ENCODE measurements at regions not wholly inside any gene's neighbourhood (a gene's known extent, or its start where the extent isn't known, plus 50 kb on each side); places are given as distances from the start of the nearest gene placed in this dataset.
"Not testable (repeated sequence)": the region's sequence is repeated elsewhere in the genome, so short reads cannot be mapped to it uniquely, and the experiment has no call there.

DNA sequence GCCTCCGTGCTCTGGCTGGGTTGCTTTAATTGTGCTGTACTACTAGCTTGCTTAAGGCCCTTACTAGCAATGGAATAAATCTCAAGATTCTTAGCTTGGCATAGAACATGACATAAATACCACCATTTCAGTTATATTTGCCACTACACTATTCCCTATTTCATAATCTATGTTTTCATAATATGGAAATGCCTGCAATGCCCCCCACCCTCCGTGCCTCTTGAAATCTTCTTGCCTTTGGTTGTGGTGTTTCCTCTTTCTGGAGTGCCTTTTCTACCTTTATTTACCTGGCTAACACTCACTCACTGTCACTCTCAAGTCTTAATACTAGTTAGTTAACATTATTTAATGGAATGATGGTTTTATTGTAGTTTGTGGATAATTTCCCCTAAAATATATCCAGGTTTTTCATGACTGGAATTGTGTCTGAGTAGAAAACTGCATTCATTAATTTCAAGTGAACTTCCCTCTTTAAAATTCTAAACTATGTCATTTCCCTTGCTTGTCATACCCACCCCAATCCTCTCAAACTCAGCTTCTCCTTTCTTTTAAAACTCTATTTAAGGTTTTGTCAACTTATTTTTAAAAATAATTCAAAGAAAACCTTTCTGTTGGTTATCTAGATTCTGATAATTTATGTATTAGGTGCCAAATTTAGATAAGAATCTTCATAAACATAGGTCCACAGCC, 521.7 kb upstream of the DAB2 start:
- DNase-seq, result no peak

DNA sequence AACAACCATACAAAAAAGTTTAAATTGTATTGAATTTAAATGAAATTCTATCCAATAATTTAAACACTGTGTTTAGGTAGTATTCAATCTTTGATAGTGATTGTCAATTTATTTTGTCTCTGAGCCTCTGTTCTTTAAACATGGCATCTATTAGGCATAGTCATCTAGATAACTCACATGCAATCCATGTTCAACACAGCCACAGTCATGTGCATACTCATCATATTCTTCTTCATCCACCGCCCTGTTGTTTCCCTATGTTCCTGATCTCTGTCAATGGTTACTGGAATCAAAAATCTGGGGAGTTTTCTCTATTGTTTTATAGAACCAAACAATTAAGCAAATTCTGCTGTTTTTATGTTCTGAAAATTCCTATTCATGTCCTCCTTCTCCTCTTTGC, 521.1 kb upstream of the DAB2 start:
- no peak for DNase-seq

DNA sequence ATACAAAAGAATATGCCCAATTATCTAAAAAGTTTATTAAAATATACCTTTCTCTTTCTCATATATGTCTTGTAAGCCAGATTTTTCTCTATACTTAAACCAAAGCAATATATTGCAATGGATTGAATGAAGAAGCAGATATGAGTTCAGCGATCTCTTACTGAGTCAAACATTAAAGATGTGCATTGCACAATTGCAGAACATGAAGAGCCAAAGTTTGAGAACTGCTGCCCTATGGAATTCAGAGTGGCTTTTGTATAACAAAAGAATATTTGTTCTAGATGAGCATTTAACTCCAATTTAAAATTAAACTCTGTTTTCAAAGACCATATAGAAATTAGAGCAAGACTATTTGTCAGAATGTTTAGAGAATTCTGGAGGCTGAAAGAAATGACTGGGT, 519.0 kb upstream of the DAB2 start:
- DNase-seq, result no peak

DNA sequence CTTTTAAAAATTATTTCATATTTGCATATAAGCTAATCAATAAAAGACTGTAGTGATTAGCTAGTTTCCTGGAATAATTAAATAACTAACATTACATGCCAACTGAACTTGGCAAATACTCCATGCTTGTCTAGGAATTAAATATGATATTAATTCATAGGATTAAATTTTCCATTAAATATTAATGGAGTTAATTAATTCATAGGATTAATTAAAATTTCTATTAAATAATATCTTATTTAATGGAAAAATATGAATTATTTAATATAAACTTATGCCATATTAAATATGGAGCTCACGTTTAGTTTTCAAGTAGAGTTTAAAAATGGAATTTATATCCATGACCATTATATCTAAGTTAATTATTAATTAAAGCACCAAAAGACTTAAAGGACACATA, 517.8 kb upstream of the DAB2 start:
- no peak for DNase-seq

GRCh38 chr5:39941416-39941815, 516.6 kb upstream of the DAB2 start:
- no peak for DNase-seq

DNA sequence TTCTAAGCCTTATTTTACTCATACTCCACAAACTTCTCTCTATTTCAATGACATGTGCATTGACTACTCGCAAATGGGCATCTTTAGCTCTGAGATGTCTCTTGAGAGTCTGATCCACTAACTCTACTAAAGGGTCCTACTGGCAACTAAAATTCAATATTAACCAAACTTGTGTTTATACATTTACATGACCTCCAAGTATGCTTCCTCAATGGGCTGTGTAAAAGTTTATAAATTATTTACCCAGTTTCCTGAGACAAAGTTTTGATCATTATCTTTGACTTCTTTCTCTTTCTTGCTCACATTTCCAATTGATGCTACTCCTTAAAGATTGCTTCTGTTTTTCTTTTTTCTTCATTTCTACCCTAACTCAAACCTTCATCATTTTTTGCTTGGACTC, 510.1 kb upstream of the DAB2 start:
- no peak for DNase-seq

- no peak for DNase-seq
These were observed 508.3 kb upstream of the DAB2 start for GRCh38 chr5:39933061-39933460.

GRCh38 chr5:39928709-39929108, 503.9 kb upstream of the DAB2 start:
- no peak for DNase-seq

DNA sequence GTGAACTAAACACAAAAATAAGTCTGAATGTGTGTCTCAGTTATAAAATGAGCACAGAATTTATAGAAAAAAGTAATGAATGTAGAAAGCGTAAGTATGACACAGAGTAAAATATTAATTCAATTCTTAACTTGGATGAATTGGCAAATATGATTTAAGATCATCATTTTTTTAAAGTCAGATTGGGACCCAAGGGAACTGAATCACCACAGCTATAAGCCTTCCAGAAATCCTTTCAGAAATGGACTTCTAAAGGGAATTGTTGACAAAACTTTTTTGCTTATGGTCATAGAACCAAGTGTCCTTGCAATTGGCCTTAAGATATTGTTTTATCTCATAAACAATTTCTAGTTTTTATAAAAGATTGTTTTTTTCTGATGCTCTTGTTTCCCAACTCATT, 495.1 kb upstream of the DAB2 start:
- DNase-seq, result no peak

DNA sequence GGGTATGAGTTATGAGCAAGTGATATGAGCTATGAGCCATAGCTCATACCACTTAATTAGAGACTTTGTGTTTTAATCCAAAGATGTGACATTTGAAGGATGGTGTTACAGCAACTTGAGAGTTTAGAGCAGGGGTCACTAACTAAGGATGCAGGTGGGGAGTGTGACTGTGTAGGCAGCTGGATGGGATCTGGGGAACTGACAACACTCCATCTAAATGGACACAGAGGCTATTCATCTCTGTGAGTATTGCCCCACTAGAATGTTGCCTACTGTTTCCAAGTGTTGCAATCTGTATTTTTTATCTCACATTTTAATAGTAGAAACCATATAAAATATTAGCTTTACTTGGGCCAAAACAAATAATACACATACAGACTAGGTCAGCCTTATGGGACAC, 488.1 kb upstream of the DAB2 start:
- DNase-seq, result no peak

DNA sequence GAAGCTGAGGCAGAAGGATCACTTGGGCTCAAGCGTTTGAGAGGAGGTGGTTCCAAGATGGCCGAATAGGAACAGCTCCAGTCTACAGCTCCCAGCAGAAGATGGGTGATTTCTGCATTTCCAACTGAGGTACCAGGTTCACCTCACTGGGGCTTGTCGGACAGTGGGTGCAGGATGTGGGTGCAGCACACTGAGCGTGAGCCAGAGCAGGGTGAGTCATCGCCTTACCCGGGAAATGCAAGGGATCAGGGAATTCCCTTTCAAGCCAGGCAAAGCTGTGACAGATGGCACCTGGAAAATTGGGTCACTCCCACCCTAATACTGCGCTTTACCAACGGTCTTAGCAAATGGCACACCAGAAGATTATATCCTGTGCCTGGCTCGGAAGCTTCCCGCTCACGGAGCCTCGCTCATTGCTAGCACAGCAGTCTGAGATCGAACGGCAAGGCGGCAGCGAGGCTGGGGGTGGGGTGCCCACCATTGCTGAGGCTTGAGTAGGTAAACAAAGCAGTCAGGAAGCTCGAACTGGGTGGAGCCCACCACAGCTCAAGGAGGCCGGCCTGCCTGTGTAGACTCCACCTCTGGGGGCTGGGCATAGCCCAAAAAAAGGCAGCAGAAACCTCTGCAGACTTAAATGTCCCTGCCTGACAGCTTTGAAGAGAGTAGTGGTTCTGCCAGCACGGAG, 482.6 kb upstream of the DAB2 start:
- DNase-seq, result not testable (repeated sequence)

GRCh38 chr5:39906146-39906545, 481.4 kb upstream of the DAB2 start:
- DNase-seq, result no peak

DNA sequence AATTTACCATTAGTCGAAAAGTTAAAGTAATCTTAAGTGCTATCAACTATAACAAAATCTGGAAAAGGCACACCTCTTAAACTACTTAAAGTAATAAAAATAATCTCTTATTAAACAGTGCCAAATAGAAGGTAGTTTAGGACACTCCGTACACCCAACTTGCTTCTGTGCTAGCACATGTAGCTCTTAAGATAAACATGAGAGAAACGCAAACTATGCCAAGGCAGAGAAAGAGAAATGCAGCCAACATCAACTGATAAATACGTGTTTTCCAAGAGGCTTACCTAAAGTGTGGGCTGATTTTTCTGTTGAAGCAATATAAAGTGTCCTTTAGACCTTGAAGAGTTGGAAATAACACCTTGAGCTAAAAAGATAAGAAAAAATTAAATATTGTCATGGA, 480.6 kb upstream of the DAB2 start:
- no peak for DNase-seq

DNA sequence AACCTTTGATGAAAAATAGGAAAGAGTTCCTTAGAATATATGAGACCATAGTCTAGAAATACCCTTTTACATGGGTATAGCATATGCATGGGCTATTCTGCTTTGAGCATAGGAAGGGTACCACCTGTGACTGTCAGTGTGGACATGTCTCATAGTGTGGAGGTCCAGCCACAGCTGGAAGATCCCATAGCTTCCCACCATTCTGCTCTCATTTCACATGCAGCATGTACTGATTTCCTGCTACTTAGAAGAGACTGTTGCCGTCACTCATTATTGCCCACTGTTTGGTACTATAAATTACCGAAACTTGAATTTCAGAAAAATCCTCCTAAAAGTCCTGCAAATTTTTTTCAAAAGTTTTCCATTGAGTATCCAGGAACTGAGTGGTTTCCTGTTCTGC, 477.8 kb upstream of the DAB2 start:
- DNase-seq, result no peak

GRCh38 chr5:39898731-39899130, 474.0 kb upstream of the DAB2 start:
- no peak for DNase-seq

DNA sequence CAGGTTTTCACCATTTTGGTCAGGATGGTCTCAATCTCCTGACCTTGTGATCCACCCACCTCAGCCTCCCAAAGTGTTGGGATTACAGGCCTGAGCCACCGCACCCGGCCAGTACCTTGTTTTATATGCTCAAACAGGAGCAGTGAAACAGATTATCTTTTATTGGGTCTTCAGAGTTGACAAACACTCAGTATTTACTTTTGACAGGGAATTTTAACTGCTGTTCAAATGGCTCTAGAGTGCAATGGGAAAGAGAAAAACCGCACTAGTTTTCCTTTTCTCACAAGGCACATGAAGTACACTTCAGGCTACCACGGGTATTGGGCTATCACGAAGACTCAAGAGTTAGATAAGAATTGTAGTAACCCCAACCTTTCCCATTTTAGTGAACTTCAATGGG, 471.9 kb upstream of the DAB2 start:
- DNase-seq, result no peak

DNA sequence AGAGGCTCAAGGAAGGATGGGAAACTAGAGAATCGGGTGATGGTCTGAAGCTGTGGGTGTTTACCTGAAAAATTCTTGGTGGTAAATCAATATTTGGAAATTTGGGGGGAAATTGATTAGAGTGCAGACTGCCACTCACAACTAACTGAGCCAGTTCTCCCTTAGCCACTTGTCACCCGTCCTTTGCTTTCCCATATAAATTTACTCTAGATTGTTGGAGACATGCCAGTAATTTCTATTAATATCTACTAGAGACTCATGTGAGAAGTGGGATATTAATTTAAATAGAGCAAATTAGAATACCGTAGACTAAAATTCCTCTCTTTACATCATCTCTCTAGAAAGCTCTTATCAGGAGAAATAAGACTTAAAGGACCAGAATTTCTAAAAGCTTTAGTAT, 471.3 kb upstream of the DAB2 start:
- DNase-seq, result no peak

DNA sequence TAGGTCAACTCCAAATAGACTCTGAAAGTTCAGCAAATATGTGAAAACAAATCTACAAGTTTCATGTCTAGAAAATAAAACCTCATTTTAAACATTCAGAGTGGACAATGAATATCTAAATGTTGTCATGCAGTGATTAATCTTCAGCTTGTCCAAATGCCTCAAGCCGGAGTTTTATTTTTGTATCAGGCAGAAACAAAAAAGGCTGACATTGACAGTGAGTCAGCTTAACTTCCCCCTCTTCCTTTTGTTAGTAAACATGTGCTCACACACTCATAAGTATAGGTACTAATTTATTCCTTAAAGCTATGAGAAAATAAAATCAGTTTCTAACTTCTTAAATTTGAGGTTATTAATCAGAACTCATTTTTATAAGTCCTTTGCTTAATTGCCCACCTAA, 467.9 kb upstream of the DAB2 start:
- DNase-seq, result no peak

GRCh38 chr5:39891376-39891775, 466.6 kb upstream of the DAB2 start:
- no peak for DNase-seq

GRCh38 chr5:39880985-39881384, 456.2 kb upstream of the DAB2 start:
- no peak for DNase-seq

DNA sequence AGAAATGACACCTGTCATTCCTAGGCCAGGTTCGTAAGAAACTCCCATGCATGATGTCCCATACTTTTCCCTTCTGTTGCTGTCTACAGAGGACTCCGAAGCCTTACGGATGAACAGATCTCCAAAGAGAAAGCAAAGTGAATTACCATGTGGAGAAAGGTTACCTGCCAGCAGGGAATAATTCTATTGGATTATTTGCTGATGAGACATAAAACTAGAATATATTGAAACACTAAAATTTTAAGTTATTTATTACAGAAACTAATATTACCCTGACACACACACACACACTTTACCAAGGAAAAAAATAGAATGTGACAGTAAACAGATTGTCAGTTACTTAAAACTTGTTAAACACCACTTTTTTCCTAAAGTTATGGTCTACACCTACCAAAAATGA, 452.7 kb upstream of the DAB2 start:
- DNase-seq, result no peak

GRCh38 chr5:39876146-39876545, 451.4 kb upstream of the DAB2 start:
- no peak for DNase-seq

DNA sequence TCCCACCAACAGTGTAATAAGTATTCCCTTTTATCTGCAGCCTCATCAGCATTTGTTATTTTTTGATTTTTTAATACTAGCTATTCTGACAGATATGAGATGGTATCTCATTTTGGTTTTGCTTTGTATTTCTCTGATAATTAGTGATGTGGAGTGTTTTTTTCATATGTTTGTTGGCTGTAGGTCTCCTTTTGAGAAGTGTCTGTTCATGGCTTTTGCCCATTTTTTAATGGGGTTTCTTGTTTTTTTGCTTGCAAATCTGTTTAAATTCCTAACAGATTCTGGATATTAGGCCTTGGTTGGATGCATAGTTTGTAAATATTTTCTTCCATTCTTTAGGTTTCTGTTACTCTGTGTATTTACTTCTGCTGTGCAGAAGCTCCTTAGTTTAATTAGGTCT, 445.4 kb upstream of the DAB2 start:
- no peak for DNase-seq

DNA sequence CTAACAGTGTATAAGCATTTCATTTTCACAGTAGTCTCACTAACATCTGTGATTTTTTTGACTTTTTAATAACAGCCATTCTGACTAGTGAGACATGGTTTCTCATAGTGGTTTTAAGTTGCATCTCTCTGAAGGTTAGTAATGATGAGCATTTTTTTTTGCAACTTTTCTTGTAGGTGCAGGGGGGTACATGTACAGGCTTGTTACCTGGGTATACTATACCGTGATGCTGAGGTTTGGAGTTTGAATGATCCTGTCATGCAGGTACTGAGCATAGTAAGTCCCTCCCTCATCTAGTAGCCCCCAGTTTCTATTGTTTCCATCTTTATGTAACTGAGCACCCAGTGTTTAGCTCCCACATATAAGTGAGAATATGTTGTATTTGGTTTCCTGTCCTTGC, 444.6 kb upstream of the DAB2 start:
- DNase-seq, result no peak

DNA sequence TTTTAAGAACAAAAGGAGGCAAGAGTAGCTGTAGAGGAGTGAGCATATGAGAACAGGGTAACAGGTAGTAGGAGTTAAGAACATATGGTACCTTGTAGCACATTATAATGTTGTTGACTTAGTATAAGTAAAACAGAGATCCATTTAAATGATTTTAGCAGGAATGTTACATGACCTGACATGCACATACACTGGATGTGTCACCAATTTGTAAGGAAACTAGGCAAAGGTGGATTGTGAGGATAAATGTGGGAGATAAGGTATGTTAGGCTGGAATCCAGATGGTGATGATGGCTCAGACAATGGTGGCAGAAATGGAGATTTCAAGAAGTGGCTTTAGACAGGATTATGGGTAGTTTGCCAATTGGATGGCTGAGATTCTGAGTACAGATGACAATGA, 443.1 kb upstream of the DAB2 start:
- DNase-seq, result no peak

All from KG1 (cell line).